ENCODE measurements at regions not wholly inside any gene's neighbourhood (a gene's known extent, or its start where the extent isn't known, plus 50 kb on each side); places are given as distances from the start of the nearest gene placed in this dataset.

DNA sequence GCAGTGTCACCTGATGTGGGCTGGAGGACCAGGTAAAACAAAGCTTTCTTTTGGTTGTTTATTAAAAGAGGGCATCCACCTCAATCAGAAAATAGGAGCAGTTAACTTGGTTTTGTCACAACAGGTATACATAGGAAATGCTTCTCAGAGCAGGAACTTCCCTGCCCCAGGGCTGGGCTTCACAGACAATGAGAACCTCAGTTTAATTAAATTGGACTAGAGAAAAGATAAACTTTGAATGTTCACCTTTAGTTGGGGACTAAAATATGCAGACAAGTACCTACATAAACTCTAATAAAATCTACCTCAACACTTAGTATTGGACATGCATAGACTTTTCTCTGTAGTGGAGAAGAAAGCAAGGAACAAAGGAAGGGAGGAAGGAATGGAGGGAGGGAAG is 392.0 kb downstream of the ENC1 start:
- Histone ChIP-seq H3K4me1 (ENCODE audit: control insufficient read depth, extremely low read depth, insufficient read depth, low read length) (peaks cover 12% of the 10 kb centered on the region), H2AFZ (ENCODE audit: low read depth, low read length) (no peak overlapping the region), H3K27me3 (ENCODE audit: control insufficient read depth in 2 of 2, insufficient read depth in 2 of 2, low read length in 2 of 2) (peaks cover 0 to 4% of the 10 kb centered on the region in 2 experiments), H3K27ac (ENCODE audit: insufficient read depth, low read depth, low read length) (no peak overlapping the region), H3K36me3 (ENCODE audit: control insufficient read depth in 2 of 2, extremely low read depth in 1 of 2, insufficient read depth in 2 of 2, low read length in 2 of 2) (no peaks in the 10 kb centered on the region), H3K9ac (replicated peaks; ENCODE audit: extremely low read depth, insufficient read depth, low read length) (no peak overlapping the region), H4K20me1 (replicated peaks; ENCODE audit: control insufficient read depth, extremely low read depth, insufficient read depth, low read length) (no peaks in the 10 kb centered on the region), H3K9me3 (replicated peaks; ENCODE audit: control insufficient read depth, insufficient read depth, low read length) (no peaks in the 10 kb centered on the region), H3K4me3 (replicated peaks in 1 of 3; ENCODE audit: insufficient read depth in 1 of 3, low read depth in 1 of 3, low read length in 3 of 3) (no peak overlapping the region), H3K79me2 (ENCODE audit: control insufficient read depth, insufficient read depth, low read length) (no peaks in the 10 kb centered on the region), H3K4me2 (ENCODE audit: insufficient read depth, low read length) (no peak overlapping the region), H3K9me1 (replicated peaks; ENCODE audit: control insufficient read depth, extremely low read depth, insufficient read depth, low read length) (no peaks in the 10 kb centered on the region)
- no TSS peak for BruUV-seq (replicated peaks)
- DNase-seq (ENCODE audit: low read depth, low spot score) (no peak), FAIRE-seq (no peak)
- TF ChIP-seq, protein P1, sequence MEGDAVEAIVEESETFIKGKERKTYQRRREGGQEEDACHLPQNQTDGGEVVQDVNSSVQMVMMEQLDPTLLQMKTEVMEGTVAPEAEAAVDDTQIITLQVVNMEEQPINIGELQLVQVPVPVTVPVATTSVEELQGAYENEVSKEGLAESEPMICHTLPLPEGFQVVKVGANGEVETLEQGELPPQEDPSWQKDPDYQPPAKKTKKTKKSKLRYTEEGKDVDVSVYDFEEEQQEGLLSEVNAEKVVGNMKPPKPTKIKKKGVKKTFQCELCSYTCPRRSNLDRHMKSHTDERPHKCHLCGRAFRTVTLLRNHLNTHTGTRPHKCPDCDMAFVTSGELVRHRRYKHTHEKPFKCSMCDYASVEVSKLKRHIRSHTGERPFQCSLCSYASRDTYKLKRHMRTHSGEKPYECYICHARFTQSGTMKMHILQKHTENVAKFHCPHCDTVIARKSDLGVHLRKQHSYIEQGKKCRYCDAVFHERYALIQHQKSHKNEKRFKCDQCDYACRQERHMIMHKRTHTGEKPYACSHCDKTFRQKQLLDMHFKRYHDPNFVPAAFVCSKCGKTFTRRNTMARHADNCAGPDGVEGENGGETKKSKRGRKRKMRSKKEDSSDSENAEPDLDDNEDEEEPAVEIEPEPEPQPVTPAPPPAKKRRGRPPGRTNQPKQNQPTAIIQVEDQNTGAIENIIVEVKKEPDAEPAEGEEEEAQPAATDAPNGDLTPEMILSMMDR (IDR thresholded peaks at IDR 0.05; ENCODE audit: extremely low read depth in 1 of 2, insufficient read depth in 1 of 2, low read depth in 1 of 2, low read length in 2 of 2), result no peak
- TF ChIP-seq JUN (IDR thresholded peaks at IDR 0.05; ENCODE audit: borderline replicate concordance, insufficient read depth, insufficient read length, low read depth), result no peak
- intact Hi-C loops (cut with micrococcal nuclease) (no loop called here), dilution Hi-C loops (cut with MboI; ENCODE audit: extremely low pct_ligation_motif_present, low sequenced_read_pairs) (no loop called here)
- ChIA-PET POLR2A (no interaction called here), CTCF (interaction anchor here (1.5 kb wide), 1 partner anchor 9 kb away, joined by 4 read pairs; no protein-coding TSS in a partner anchor)

DNA sequence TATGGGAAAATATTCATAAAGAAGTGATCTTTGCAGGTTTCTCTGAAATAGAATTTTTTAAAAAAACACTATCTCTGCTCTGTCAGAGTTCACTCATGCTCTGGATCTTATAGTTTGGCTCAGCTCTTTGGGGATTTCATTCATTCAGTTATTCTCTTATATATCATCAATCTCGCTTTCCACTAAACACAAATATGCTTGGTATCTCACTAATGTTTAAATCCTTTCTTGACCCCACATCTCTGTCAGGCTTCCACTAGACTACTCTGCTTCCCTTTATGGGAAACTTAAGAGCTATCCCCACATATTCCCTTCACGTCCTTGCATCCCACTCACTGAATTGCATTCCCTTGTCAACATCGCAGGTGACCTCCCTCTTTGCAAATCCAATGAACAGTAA is 396.1 kb downstream of the ENC1 start:
- ChIA-PET POLR2A (no interaction called here), CTCF (interaction anchor here (1.2 kb wide), 1 partner anchor 31 kb away, joined by 3 read pairs; no protein-coding TSS in a partner anchor)
- H3K79me2 ChIP-seq (ENCODE audit: control insufficient read depth, insufficient read depth, low read length), result no peaks in the 10 kb centered on the region
- H3K9ac ChIP-seq (replicated peaks; ENCODE audit: extremely low read depth, insufficient read depth, low read length), result no peak overlapping the region
- H3K9me3 ChIP-seq (replicated peaks; ENCODE audit: control insufficient read depth, insufficient read depth, low read length), result no peaks in the 10 kb centered on the region
- no peak overlapping the region for H3K27ac ChIP-seq (ENCODE audit: insufficient read depth, low read depth, low read length)
- H3K4me1 ChIP-seq (ENCODE audit: control insufficient read depth, extremely low read depth, insufficient read depth, low read length), result peaks cover 8% of the 10 kb centered on the region
- no peak overlapping the region for H3K4me3 ChIP-seq (replicated peaks in 1 of 3; ENCODE audit: insufficient read depth in 1 of 3, low read depth in 1 of 3, low read length in 3 of 3)
- dilution Hi-C loops (cut with MboI; ENCODE audit: extremely low pct_ligation_motif_present, low sequenced_read_pairs), result no loop called here
- no peak overlapping the region for H2AFZ ChIP-seq (ENCODE audit: low read depth, low read length)
- TF ChIP-seq, protein P2, sequence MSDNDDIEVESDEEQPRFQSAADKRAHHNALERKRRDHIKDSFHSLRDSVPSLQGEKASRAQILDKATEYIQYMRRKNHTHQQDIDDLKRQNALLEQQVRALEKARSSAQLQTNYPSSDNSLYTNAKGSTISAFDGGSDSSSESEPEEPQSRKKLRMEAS (IDR thresholded peaks at IDR 0.05; ENCODE audit: insufficient read depth, insufficient read length), result no peak
- TF ChIP-seq GATA2 (IDR thresholded peaks at IDR 0.05; ENCODE audit: insufficient read depth, insufficient read length, low read depth, low read length) (no peak), JUN (IDR thresholded peaks at IDR 0.05; ENCODE audit: borderline replicate concordance, insufficient read depth, insufficient read length, low read depth) (no peak), POLR2A (IDR thresholded peaks at IDR 0.05; ENCODE audit: low read depth, low read length) (no peak), EZH2 (IDR thresholded peaks at IDR 0.05; ENCODE audit: borderline replicate concordance, low read depth, low read length, severe bottlenecking) (no peak), MYC (IDR thresholded peaks at IDR 0.05; ENCODE audit: low read depth, low read length) (no peak), POLR2AphosphoS5 (IDR thresholded peaks at IDR 0.05; ENCODE audit: insufficient read depth, low read depth, low read length) (no peak), FOS (IDR thresholded peaks at IDR 0.05; ENCODE audit: borderline replicate concordance, insufficient read depth, low read length) (no peak)
- TF ChIP-seq, protein P1 (IDR thresholded peaks at IDR 0.05; ENCODE audit: extremely low read depth in 1 of 2, insufficient read depth in 1 of 2, low read depth in 1 of 2, low read length in 2 of 2), result no peak
- H4K20me1 ChIP-seq (replicated peaks; ENCODE audit: control insufficient read depth, extremely low read depth, insufficient read depth, low read length), result no peaks in the 10 kb centered on the region
- peaks cover 4 to 8% of the 10 kb centered on the region in 2 experiments for H3K27me3 ChIP-seq (ENCODE audit: control insufficient read depth in 2 of 2, insufficient read depth in 2 of 2, low read length in 2 of 2)
- intact Hi-C loops (cut with micrococcal nuclease), result loop anchor here (2.0 kb wide), 1 partner anchor 14 kb away; no protein-coding TSS in a partner anchor
- H3K36me3 ChIP-seq (ENCODE audit: control insufficient read depth in 2 of 2, extremely low read depth in 1 of 2, insufficient read depth in 2 of 2, low read length in 2 of 2), result no peaks in the 10 kb centered on the region
- DNase-seq (ENCODE audit: low read depth, low spot score) (no peak), FAIRE-seq (no peak)
- H3K4me2 ChIP-seq (ENCODE audit: insufficient read depth, low read length), result no peak overlapping the region
- no TSS peak for BruUV-seq (replicated peaks)
- no peaks in the 10 kb centered on the region for H3K9me1 ChIP-seq (replicated peaks; ENCODE audit: control insufficient read depth, extremely low read depth, insufficient read depth, low read length)

Data from endothelial cell of umbilical vein (primary cell).